GM23248 (cell line): ENCODE measurements at regions not wholly inside any gene's neighbourhood (a gene's known extent, or its start where the extent isn't known, plus 50 kb on each side); places are given as distances from the start of the nearest gene placed in this dataset.

Experiments
- DNase-seq: peaks from one replicate; pipeline ENCODE4 v3.0.0-alpha.2; 2015
- H2AFZ ChIP-seq: fragments of 200-600 bp; sonication (generic); 2 replicates; pipeline ENCODE4 v1.6.1; 2016; ENCODE audit warnings: antibody characterized with exemption
- H3F3A ChIP-seq: fragments of 200-600 bp; sonication (generic); 2 replicates; pipeline ENCODE4 v1.6.1; 2016; ENCODE audit warnings: mild to moderate bottlenecking, antibody characterized with exemption, mixed run types; ENCODE audit not compliant: insufficient read depth
- H3K27ac ChIP-seq: fragments of 200-600 bp; sonication (generic); 2 replicates; pipeline ENCODE4 v1.5.1; 2016; ENCODE audit warnings: mild to moderate bottlenecking
- H3K27me3 ChIP-seq: fragments of 200-600 bp; sonication (generic); replicated peaks from 2 replicates; pipeline ENCODE4 v1.6.1; 2016; ENCODE audit warnings: mild to moderate bottlenecking; ENCODE audit not compliant: insufficient read depth
- H3K36me3 ChIP-seq: fragments of 200-600 bp; sonication (generic); 2 replicates; pipeline ENCODE4 v1.6.1; 2016; ENCODE audit warnings: low read depth, mild to moderate bottlenecking
- H3K4me1 ChIP-seq: fragments of 200-600 bp; sonication (generic); 2 replicates; pipeline ENCODE4 v1.6.1; 2016; ENCODE audit warnings: mild to moderate bottlenecking; ENCODE audit not compliant: insufficient read depth
- H3K4me2 ChIP-seq: fragments of 200-600 bp; sonication (generic); one replicate; pipeline ENCODE4 v1.6.1; 2016; ENCODE audit warnings: mild to moderate bottlenecking; ENCODE audit not compliant: unreplicated experiment
- H3K4me3 ChIP-seq: fragments of 200-600 bp; sonication (generic); 2 replicates; pipeline ENCODE4 v1.5.1; 2016; ENCODE audit warnings: mild to moderate bottlenecking
- H3K79me2 ChIP-seq: fragments of 200-600 bp; sonication (generic); 2 replicates; pipeline ENCODE4 v1.6.1; 2016; ENCODE audit warnings: mild to moderate bottlenecking; ENCODE audit not compliant: insufficient read depth
- H3K9ac ChIP-seq: fragments of 200-600 bp; sonication (generic); 2 replicates; pipeline ENCODE4 v1.6.1; 2016; ENCODE audit warnings: mild to moderate bottlenecking
- H3K9me2 ChIP-seq: fragments of 200-600 bp; sonication (generic); 2 replicates; pipeline ENCODE4 v1.6.1; 2016; ENCODE audit warnings: mixed run types, mild to moderate bottlenecking, moderate library complexity; ENCODE audit not compliant: insufficient read depth
- H3K9me3 ChIP-seq: fragments of 200-600 bp; sonication (generic); one replicate; pipeline ENCODE4 v1.6.1; 2017; ENCODE audit warnings: low read depth
- H4K20me1 ChIP-seq: fragments of 200-600 bp; sonication (generic); 2 replicates; pipeline ENCODE4 v1.6.0; 2016; ENCODE audit not compliant: insufficient read depth
- EZH2 ChIP-seq: fragments of 200-600 bp; sonication (generic); IDR thresholded peaks from 2 replicates; pipeline ENCODE4 v1.6.1; 2018; ENCODE audit warnings: antibody characterized with exemption, mild to moderate bottlenecking; ENCODE audit not compliant: insufficient read depth, poor library complexity, severe bottlenecking
- EZH2phosphoT487 ChIP-seq: fragments of 200-600 bp; sonication (generic); IDR thresholded peaks from 2 replicates; pipeline ENCODE4 v1.6.1; 2018; ENCODE audit warnings: antibody characterized with exemption, moderate library complexity, mild to moderate bottlenecking, low read depth; ENCODE audit not compliant: insufficient read depth
- WGBS, 2 experiments: methylation state at CpG; one replicate each; pipeline ENCODE4 v1.1.6; 2015 to 2017; ENCODE audit warnings: low lambda C conversion rate in 2 of 2, low coverage in 1 of 2; ENCODE audit errors: missing lambda C conversion rate in 2 of 2; 5-methylcytosine and 5-hydroxymethylcytosine counted together
- in situ Hi-C: fragments of 300-500 bp; cut with MboI; formaldehyde crosslinking; loops from 2 replicates; pipeline ENCODE4 v1.15.0; 2020

DNA sequence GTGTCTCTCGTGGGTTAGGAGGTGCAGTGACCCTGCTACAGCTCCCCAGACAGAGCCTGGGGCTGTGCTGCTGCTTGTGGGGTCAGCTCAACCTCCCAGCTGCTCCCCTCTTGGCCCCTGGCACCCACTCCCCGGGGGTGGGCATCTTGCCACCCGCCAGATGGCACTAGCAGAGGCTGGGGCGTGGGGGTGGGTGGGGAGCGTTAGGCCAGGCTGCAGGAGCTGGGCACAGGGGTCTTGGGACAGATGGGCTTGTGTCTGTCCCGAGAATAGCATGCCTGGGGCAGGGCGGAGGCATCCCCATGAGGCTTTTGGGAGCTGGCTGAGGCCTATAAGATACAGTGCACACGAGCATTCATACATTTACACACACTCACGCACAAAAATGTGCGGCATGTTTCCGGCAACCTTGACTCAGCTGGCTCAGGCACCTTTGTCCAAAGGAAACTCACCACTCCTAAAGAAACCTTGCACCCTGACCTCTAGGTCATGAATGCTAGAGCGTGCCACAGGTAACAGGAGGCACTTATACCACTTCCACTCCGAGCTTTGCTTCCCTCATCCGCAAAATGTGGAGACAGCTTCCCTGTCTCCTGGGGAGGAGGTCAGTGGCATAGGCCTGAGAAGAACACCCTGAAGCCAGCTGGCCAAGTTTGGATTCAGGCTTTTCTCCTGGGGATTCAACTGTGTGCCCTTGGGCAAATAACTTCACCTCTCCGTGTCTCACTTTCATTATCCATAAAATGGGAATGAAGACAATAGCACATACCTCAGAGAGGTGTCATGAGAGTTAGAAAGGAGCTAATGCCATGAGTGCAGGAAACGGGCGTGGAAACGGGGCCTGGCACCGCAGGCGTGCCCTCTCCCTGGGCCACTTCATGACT lies 78.9 kb upstream of the LHX1 start:
- Histone ChIP-seq H3K79me2 (no peaks in the 10 kb centered on the region), H3K27ac (no peak overlapping the region), H3K4me2 (no peak overlapping the region), H3F3A (no peaks in the 10 kb centered on the region), H3K4me1 (no peaks in the 10 kb centered on the region), H4K20me1 (no peaks in the 10 kb centered on the region), H3K36me3 (no peaks in the 10 kb centered on the region), H3K9ac (no peak overlapping the region), H2AFZ (no peak overlapping the region), H3K9me2 (no peaks in the 10 kb centered on the region), H3K9me3 (no peaks in the 10 kb centered on the region), H3K4me3 (no peak overlapping the region), H3K27me3 (peaks cover 10% of the 10 kb centered on the region)
- WGBS, 2 experiments, result 67 to 80% methylated on average over 15 to 20 of the region's 20 CpGs
- DNase-seq, result no peak
- TF ChIP-seq EZH2phosphoT487 (no peak), EZH2 (no peak)
- in situ Hi-C loops, result no loop called here

GRCh38 chr17:36859003-36859300 lies 78.3 kb upstream of the LHX1 start:
- no peak overlapping the region for H3K4me2 ChIP-seq
- WGBS, 2 experiments, result 55 to 62% methylated on average over 10 of the region's 10 CpGs

DNA sequence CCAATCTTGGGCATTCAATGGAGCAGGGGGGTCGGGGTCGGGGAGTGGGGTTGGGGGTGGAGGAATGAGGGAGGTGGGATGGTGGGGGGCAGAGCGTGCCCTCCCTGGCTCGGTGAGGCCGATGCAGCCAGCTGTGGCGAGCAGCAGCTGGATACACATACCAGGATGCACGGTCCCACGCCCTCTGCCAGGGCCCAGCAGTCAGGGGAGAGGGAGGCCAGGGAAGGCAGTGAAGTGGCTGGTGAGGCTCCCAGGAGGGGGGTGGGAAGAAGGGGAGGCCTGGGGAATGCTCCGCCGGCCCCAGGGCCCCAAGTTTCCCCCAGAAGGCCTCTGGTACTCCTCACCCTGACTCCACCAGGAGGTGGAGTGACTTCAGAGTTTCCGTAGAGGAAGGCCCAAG lies 77.6 kb upstream of the LHX1 start:
- H3F3A ChIP-seq, result no peaks in the 10 kb centered on the region
- no peaks in the 10 kb centered on the region for H3K36me3 ChIP-seq
- peaks cover 10% of the 10 kb centered on the region for H3K27me3 ChIP-seq
- H3K4me2 ChIP-seq, result no peak overlapping the region
- no peak overlapping the region for H2AFZ ChIP-seq
- H3K9ac ChIP-seq, result no peak overlapping the region
- no peak overlapping the region for H3K4me3 ChIP-seq
- in situ Hi-C loops, result no loop called here
- no peak for TF ChIP-seq EZH2phosphoT487
- TF ChIP-seq EZH2, result no peak
- H3K4me1 ChIP-seq, result no peaks in the 10 kb centered on the region
- H3K9me2 ChIP-seq, result no peaks in the 10 kb centered on the region
- no peaks in the 10 kb centered on the region for H3K79me2 ChIP-seq
- H3K9me3 ChIP-seq, result no peaks in the 10 kb centered on the region
- H4K20me1 ChIP-seq, result no peaks in the 10 kb centered on the region
- DNase-seq, result no peak
- 27 to 51% methylated on average over 4 to 11 of the region's 11 CpGs for WGBS, 2 experiments
- H3K27ac ChIP-seq, result no peak overlapping the region

More at GRCh38 chr17:36859003-36859300, 78.3 kb upstream of the LHX1 start:
- H2AFZ ChIP-seq, result no peak overlapping the region
- DNase-seq, result no peak
- H3F3A ChIP-seq, result no peaks in the 10 kb centered on the region
- H3K27me3 ChIP-seq, result peaks cover 10% of the 10 kb centered on the region
- H4K20me1 ChIP-seq, result no peaks in the 10 kb centered on the region
- no peak overlapping the region for H3K4me3 ChIP-seq
- no peaks in the 10 kb centered on the region for H3K79me2 ChIP-seq
- H3K36me3 ChIP-seq, result no peaks in the 10 kb centered on the region
- no peaks in the 10 kb centered on the region for H3K4me1 ChIP-seq
- H3K9me3 ChIP-seq, result no peaks in the 10 kb centered on the region
- in situ Hi-C loops, result no loop called here
- no peak overlapping the region for H3K27ac ChIP-seq
- no peaks in the 10 kb centered on the region for H3K9me2 ChIP-seq
- TF ChIP-seq EZH2 (no peak), EZH2phosphoT487 (no peak)
- no peak overlapping the region for H3K9ac ChIP-seq

DNA sequence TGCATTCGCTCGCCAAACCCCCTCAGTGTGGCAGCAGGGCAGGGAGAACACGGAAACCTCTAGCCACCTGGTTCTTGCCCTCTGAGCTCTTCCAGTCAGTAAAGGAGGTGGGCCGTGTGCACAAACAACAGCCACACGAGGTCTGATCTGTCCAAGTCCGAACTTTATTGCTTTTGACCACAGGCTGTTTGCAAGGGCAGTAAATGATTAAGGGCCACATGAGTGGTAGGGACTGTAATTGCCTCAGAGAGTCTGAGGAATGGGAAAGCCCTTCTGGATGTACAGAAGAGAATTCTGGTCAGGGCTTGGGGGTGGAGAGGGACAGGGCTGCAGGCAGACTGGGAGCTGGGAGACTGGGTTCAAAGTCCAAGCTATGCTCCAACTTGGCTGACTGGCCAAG lies 75.7 kb upstream of the LHX1 start:
- TF ChIP-seq EZH2, result no peak
- TF ChIP-seq EZH2phosphoT487, result no peak
- no peak for DNase-seq
- Histone ChIP-seq H4K20me1 (no peaks in the 10 kb centered on the region), H3K36me3 (no peaks in the 10 kb centered on the region), H3K4me3 (no peak overlapping the region), H3K9me3 (no peaks in the 10 kb centered on the region), H3K4me1 (no peaks in the 10 kb centered on the region), H2AFZ (no peak overlapping the region), H3F3A (no peaks in the 10 kb centered on the region), H3K9me2 (no peaks in the 10 kb centered on the region), H3K79me2 (no peaks in the 10 kb centered on the region), H3K4me2 (no peak overlapping the region), H3K27ac (no peak overlapping the region), H3K9ac (no peak overlapping the region), H3K27me3 (peaks cover 10% of the 10 kb centered on the region)
- in situ Hi-C loops, result no loop called here
- 52 to 62% methylated on average over 6 of the region's 6 CpGs for WGBS, 2 experiments
